ENCODE measurements at regions not wholly inside any gene's neighbourhood (a gene's known extent, or its start where the extent isn't known, plus 50 kb on each side); places are given as distances from the start of the nearest gene placed in this dataset.

DNA sequence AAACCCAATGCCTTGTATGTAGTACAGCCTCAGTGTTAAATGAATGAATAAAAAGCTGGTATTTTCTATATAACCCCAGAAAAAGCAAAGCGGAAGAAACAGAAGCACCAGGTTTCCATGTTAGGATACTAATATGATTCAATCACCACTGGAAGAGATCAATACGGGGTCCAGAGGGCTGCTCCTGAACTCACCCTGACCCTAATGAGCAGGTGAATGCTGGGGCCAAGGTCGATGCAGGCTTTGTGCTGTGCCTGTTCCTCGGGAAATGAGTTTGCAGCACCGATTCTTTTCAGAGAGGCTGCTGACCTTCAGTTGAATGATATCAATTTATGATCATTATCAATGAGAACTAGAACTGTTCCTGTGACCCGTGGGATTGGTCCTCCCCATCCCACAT lies 228.5 kb downstream of the CDCA7 start:
- DNase-seq (ENCODE audit: low read depth in 1 of 2, low spot score in 2 of 2) = no peak
- H2BK12ac ChIP-seq (ENCODE audit: low read depth, low read length) = no peak overlapping the region
- 96% methylated on average over 6 of the region's 6 CpGs; no CpG with 5 or more reads in 1 of the 2 experiments for WGBS, 2 experiments (ENCODE audit: extremely low coverage in 1 of 2, insufficient coverage in 1 of 2, insufficient read length in 1 of 2, insufficient replicate concordance in 2 of 2, low coverage in 1 of 2, low lambda C conversion rate in 2 of 2, missing lambda C conversion rate in 1 of 2)

More for the DNA sequence above, 228.5 kb downstream of the CDCA7 start:
- Histone ChIP-seq H3K79me1 (ENCODE audit: low read depth, low read length) (no peaks in the 10 kb centered on the region; the same call in 1 of the 2 replicates), H4K91ac (replicated peaks; ENCODE audit: insufficient read length, low read length) (no peak overlapping the region), H3K14ac (ENCODE audit: insufficient read length) (no peak overlapping the region), H3K79me2 (ENCODE audit: control insufficient read depth in 1 of 2, insufficient read depth in 2 of 2, low read length in 2 of 2) (no peaks in the 10 kb centered on the region), H3K9me3 (ENCODE audit: insufficient read depth in 2 of 2, low read depth in 1 of 2, low read length in 1 of 2) (no peaks in the 10 kb centered on the region), H3K9ac (replicated peaks in 1 of 4; ENCODE audit: extremely low read depth in 1 of 4, low read depth in 3 of 4, low read length in 3 of 4) (no peak overlapping the region), H2BK5ac (ENCODE audit: low read depth, low read length) (no peak overlapping the region), H3K27me3 (replicated peaks in 1 of 4; ENCODE audit: control insufficient read depth in 3 of 4, extremely low read depth in 1 of 4, insufficient read depth in 3 of 4, low read length in 3 of 4) (no peaks in the 10 kb centered on the region), H3K23me2 (ENCODE audit: low read depth, low read length) (no peaks in the 10 kb centered on the region), H2BK120ac (replicated peaks; ENCODE audit: low read depth, low read length) (no peak overlapping the region), H2AFZ (ENCODE audit: low read length) (no peak overlapping the region), H2BK20ac (ENCODE audit: low read length) (no peak overlapping the region), H4K8ac (ENCODE audit: extremely low read depth, insufficient read depth, low read length) (no peak overlapping the region), H4K5ac (ENCODE audit: insufficient read length, low read depth, low read length) (no peak overlapping the region), H2AK5ac (ENCODE audit: low read depth, low read length) (no peak overlapping the region), H3K4me2 (ENCODE audit: insufficient read depth in 1 of 2, low read depth in 2 of 2, low read length in 2 of 2) (no peak overlapping the region), H3K27ac (ENCODE audit: low read depth, low read length) (no peak overlapping the region), H4K20me1 (replicated peaks in 1 of 2; ENCODE audit: control insufficient read depth in 1 of 2, insufficient read depth in 2 of 2, low read length in 2 of 2) (no peaks in the 10 kb centered on the region), H3K4me1 (replicated peaks in 1 of 4; ENCODE audit: control insufficient read depth in 3 of 4, insufficient read depth in 4 of 4, low read length in 3 of 4) (0 out of 7 replicates have a peak, but pooled peaks cover 0 to 4% (median 0%) of the 10 kb centered on the region in 4 experiments), H3K23ac (ENCODE audit: insufficient read length) (no peak overlapping the region), H3K4ac (replicated peaks; ENCODE audit: insufficient read length, low read depth, low read length) (no peak overlapping the region), H3K18ac (ENCODE audit: extremely low read depth, low read length) (no peak overlapping the region), H3K56ac (replicated peaks; ENCODE audit: insufficient read length, low read depth, low read length) (no peak overlapping the region), H3K36me3 (ENCODE audit: control insufficient read depth in 2 of 4, insufficient read depth in 4 of 4, low read length in 3 of 4) (no peaks in the 10 kb centered on the region), H2BK15ac (ENCODE audit: low read length) (no peak overlapping the region), H3K4me3 (ENCODE audit: extremely low read depth in 1 of 4, insufficient read depth in 2 of 4, low read depth in 3 of 4, low read length in 4 of 4) (no peak overlapping the region)
- ChIA-PET POLR2A (ENCODE audit: partially characterized antibody) (no interaction called here), CTCF (ENCODE audit: partially characterized antibody) (interaction anchor here (1.5 kb wide), 1 partner anchor 15 kb away, joined by 3 read pairs; no protein-coding TSS in a partner anchor)
- FAIRE-seq = no peak
- TF ChIP-seq RBBP5 (IDR thresholded peaks at IDR 0.05; ENCODE audit: borderline replicate concordance, low read depth, low read length) (no peak), HDAC6 (IDR thresholded peaks at IDR 0.05; ENCODE audit: low read depth, low read length) (no peak), SP2 (IDR thresholded peaks at IDR 0.05; ENCODE audit: low read length) (no peak)
